Femur (tissue), 1 donor: ENCODE measurements at regions not wholly inside any gene's neighbourhood (a gene's known extent, or its start where the extent isn't known, plus 50 kb on each side); places are given as distances from the start of the nearest gene placed in this dataset.
"Not testable (repeated sequence)": the region's sequence is repeated elsewhere in the genome, so short reads cannot be mapped to it uniquely, and the experiment has no call there.

Experiments
- DNase-seq: peaks from one replicate; pipeline ENCODE4 v3.0.0-alpha.2; 2017

DNA sequence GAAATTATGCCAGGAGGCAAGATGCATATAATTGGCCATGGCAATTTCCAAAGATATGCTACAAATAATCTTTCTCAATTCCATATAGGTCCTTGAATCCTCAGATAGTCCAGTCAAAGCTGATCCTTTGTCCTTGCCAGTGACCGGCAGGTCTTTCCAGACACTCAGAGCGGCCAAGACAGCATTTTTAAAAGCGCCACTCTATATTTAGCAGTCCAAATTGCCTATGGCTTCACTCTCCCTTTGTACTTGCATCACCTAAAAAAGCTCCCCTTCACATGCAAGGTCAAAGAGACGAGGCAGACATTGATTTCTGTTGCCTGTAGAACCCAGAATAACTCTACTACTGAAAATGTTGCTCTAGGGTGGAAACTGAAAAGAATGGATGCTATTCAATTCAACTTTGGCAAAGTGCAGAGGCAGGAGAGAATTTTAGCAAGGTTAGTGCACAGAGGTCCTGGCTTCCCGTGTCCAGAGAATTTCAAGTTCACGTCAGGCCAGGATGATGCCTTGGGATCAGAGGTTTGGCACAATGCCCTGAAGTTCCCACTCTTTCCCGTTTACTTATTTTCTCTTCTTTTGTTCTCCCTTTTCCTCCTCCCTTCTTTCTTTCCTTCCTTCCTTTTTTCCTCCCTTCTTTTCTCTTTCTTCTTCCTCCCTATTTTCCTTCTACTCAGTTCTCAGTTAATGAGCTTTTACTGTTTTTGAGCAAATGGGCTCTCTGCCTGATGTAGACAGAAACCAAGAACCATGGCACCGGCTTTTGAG, 108.5 kb downstream of the KCNK1 start:
- DNase-seq, result no peak

DNA sequence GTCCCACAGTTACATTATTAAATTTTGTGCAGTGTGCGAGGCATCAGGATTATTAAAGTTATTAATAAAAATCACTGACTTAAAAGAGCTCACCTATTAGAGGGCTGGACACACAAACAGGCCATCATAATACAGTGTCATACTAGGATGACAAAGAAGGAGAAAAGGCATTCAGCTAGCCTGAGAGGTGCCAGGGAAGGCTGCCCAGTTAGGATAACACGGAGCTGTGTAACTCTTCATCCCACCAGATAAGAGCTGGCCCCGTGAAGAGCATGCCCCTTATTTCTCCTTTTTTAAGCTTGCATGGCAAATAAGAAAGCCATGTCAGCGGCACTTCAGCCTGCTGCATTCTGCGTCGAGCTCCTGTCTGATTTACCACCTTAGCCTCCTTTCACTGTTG, 109.5 kb downstream of the KCNK1 start:
- no peak for DNase-seq

DNA sequence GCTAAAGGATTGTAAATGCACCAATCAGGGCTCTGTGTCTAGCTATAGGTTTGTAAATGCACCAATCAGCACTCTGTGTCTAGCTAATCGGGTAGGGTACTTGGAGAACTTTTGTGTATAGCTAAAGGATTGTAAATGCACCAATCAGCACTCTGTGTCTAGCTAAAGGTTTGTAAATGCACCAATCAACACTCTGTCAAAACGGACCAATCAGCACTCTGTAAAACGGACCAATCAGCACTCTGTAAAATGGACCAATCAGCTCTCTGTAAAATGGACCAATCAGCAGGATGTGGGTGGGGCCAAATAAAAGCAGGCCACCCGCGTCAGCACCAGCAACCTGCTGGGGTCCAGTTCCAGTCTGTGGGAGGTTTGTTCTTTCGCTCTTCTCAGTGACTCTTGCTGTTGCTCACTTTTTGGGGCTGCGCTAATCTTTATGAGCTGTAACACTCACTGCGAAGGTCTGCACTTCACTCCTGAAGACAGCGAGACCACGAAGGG, 110.3 kb downstream of the KCNK1 start:
- not testable (repeated sequence) for DNase-seq

DNA sequence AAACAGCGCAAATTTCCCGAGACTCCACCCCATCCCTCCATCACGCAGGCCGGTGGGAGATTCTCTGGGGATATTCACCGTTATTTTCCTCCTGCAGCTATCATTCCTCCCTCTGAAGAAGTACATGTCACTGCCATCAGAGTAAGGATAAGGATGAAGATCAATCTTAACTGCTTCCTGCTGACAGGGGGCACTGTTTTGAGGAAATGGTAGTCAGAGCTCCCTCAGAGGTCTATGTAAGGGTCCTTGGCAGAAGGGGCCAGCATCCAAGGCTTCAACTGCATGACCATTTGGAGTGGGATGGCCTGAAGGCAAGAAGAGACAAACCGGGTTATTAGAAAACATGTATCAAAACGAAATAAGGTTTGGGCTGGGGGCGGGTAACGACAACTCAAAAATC, 111.5 kb downstream of the KCNK1 start:
- no peak for DNase-seq

DNA sequence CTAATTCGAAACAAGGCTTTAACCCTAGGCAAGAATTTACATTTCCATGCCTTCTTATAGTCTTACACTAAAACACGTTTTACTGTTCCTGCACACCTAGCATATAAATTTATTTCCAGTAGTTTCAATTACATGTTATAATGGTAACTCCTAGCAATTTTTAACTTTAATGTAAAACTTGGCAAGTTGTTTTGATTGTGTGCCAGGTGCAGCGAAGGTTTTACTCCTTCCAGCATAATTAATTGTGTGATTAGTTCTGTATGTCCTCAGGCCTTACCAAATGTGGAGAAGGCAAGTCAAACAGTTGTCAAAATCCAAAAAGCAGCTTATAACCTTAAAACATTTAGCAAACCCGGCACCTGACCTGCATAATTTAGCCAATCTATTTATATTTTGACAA, 114.8 kb downstream of the KCNK1 start:
- DNase-seq, result no peak

DNA sequence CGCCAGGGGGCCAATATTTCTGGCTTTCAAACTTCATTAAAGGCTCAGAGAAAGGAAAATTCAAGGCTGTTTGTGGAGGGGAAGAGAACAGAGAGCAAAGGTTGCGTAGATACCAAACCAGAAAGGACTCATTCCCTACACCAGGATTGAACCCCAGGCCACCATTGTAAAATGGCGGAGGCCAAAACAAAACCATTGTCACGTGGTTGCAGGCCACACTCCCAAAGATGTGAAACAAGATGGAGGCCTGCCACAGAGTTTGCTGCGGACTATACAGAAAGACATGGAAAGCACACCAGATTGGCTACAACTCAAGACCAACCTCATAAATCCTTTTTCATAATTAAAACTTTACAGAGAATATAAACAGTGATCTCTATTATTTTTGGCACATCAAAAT, 116.5 kb downstream of the KCNK1 start:
- DNase-seq, result no peak

DNA sequence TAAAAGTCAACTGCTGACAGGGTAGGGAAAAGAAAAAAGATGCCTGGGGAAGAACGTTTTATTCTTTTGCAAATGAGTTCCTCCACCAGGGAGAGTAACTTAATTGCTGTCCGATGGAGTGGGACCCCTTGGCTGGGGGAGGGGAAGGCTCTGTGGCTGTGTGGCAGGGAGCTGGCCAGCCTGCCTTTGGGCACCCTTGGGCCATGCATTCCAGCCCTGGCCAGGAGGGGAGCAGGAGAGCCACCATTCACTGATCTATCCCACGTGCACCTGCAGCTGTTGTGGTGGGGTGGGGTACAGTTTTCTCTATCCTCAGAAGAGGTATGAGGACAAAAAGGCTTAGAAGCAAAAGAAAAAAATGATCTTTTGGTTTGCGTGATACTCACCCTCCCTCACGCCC, 116.9 kb downstream of the KCNK1 start:
- no peak for DNase-seq

DNA sequence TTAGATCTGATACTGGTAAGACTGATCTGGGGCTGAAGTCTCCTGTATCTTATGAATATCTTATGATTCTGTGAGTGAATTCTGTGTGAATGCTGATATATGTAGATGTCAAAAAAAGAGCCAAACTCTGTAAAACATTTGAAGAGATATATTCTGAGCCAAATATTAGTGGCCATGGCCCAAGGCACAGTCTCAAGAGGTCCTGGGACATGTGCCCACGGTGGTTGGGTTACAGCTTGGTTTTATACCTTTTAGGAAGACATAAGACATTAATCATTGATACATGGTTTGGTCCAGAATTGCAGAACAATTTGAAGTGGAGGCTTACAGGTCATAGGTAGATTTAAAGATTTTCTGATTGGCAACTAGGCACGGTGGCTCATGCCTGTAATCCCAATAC, 118.3 kb downstream of the KCNK1 start:
- no peak for DNase-seq

DNA sequence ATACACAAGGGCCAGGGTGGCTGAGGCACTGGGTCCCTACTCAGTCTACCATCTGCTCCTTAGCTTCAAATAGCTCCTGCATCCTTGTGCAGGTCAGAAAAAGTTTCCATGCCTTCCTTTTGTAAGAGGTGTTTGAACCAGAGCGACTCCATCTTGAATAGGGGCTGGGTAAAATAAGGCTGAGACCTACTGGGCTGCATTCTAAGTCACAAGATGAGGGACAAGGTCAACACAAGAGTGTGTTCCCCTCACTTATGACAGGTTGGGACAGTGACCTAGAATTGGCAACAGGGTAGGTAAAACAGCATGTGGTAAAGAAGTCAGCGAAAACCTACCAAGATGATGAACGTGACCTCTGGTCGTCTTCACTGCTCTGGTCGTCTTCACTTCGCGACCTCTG, 120.5 kb downstream of the KCNK1 start:
- DNase-seq, result no peak

DNA sequence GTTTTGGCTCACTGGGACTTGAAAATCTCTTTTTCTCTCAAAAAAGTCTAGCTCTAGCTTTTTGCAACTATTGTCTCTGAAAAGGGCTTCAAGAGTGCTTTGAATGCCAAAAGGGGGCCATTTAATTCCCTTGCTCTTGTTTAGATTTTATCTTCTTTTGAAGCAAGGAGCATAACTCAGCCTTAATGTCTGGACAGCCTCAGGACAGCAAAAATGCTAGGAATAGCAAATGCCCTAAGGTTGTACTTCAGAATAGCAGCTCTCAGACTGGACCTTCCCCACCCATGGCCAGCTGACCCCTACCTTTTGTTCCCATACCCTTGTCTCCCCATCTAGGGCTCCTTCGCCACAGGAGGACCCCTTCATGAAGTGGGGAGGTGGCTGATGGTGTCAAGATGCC, 121.4 kb downstream of the KCNK1 start:
- no peak for DNase-seq

DNA sequence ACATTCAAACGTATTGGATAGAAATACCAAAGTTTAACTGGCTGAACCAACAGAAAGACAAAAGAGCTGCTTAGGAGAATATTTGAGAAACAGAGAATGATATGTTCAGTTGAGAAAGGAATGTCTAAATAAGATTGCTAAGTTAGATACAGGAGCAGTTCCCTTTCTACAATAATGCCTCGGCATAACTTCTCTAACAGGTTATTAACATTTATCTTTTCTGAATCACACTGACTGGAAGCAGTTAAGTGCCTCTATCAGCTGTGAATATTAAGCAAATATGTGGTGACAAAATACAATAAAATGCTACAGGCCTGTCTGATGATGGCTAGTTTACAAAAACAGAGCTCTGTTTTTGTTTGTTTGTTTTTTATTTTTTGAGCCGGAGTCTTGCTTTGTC, 121.9 kb downstream of the KCNK1 start:
- no peak for DNase-seq

DNA sequence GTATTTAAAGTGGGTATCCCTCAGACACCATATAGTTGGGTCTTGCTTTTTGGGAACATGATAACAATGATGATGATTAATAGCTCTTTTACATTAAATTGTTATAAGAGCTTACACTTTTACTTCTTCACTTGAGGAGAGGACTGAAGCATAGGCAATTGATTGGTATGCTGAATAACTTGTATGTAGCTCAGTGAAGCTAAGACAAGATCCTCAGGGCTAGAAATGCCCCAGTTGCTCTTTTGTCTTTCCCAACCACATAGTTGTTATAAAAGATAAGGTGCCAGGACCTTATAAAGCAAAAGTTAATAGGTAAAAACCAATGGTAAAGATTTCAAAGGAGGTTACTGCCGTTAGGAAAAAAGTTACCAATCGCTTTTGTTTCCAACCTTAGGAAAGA, 123.4 kb downstream of the KCNK1 start:
- no peak for DNase-seq

DNA sequence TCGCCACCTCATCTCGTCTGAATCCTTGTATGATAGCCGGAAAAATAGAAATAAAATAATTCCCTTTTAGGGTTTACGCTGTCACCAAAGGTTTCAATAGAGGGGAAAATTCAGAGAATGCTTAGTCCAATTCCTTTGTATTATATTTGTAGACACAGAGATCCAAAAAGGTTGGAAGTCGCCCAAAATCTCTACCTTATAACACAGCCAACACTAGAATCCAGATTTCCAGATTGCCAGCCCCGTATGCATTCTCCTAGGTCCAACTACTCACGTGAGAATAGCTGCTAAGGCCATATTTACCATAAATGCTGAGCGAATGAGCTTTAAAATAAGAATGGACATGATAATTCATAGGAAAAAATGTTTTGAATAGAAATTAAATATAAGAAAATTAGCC, 124.5 kb downstream of the KCNK1 start:
- DNase-seq, result no peak

DNA sequence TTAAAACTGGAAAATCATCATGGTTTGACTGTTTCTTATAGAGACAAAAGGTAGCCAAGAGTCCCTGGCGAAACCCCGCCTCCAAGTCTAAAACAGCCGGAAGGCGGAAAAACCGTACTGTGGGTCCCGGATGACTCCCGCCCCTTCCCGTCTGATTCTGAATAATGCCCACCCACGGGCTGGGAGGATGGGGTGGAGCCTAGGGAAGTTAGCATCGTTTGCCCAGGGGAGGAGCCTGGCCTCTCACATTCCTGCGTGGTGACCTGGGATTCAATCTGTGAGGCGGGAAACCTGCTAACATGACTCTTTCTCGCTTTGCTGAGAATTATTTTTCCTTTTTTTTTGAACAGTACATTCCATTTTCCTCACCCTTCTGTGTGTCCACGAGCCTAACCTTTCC, 124.9 kb downstream of the KCNK1 start:
- peak; percentile 21 for DNase-seq

DNA sequence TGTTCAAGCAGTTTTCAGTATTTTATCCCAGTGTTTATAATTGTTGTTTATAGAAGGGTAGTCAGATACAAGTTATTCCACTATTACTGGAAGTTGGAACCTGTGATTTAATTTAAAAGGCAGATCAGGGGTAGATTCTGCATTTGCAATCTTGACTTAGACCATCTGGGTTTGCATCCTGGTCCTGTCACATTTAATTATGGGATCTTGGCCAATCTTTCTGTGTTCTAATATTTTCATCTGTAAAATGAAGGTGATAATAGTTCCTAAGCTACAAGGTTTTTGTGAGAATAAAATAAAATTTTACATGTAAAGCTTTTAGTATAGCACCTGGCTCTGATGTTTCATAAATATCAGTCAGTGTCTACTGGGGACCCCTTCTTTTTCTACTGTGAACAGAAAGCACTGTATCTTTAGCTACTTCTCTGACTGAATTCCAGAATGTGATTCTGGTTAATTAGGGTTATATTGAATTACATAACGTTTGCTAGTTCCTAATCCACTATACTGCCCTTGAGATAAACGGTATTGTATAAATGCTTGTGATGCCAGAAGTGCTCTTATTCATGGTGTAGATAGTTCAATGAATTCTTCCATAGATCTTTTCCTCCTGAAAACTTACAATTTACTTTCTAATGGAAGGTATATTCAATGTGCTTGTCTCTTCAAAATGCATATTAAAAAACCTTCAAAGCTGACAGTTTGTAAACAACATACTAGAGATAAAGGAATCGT, 131.0 kb downstream of the KCNK1 start:
- no peak for DNase-seq

DNA sequence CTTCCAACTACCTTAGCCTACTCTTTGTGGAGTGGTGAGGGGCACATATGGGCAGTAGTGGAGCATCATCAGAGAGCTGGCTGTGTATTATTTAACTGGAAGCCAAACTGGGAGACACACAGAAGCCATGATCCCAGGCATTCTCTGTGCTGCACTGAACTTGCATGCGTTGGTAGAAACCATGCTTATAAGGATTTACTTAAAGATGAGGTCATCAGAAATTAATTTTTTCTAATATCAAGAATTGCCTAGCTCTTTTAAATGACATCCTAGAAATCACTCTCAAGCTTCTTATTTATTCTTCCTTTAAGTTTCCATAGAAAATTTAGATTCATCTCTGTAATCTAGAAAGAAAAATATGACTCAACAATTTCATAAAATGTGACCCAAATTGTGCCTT, 136.2 kb downstream of the KCNK1 start:
- DNase-seq, result no peak

DNA sequence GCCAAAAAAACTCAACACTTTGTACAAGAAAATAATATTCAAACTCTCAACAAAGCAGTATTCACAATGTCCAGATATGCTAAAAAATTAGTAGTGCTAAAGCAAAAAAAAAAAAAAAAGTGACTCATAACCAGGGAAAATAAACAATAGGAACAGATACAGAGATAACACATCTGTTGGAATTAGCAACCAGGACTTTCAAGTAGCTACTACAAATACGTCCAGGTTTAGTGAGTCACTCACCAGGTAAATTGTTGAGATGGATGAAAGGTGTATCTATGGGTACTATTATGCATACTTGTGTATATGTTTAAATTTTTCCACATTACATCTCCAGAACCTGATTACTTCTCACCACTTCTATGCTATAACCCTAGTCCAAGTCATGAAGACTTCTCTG, 144.8 kb upstream of the SLC35F3 start:
- no peak for DNase-seq

DNA sequence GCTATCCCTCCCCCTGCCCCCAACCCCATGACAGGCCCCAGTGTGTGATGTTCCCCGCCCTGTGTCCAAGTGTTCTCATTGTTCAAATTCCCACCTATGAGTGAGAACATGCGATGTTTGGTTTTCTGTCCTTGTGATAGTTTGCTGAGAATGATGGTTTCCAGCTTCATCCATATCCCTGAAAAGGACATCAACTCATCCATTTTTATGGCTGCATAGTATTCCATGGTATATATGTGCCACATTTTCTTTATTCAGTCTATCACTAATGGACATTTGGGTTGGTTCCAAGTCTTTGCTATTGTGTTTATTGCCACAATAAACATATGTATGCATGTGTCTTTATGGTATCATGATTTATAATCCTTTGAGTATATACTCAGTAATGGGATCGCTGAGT, 140.2 kb upstream of the SLC35F3 start:
- not testable (repeated sequence) for DNase-seq

DNA sequence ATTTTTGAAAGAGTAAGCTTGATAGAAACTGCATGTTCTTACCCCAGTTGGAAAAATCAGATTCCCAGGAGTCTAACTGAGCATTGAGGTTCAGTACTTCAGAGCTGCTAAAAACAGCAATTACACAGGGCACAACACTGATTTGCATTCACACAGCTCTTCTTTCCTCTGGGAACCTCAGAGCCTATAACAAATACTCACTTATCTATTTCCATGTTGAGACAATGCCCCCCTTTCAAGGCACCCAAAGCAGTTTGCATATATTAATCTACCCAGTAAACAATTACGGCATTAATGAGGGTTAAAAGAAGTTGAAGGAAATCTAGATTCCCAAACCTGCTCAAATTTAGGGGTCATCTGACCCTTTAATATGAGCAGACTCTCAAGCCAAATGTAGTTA, 126.9 kb upstream of the SLC35F3 start:
- no peak for DNase-seq

DNA sequence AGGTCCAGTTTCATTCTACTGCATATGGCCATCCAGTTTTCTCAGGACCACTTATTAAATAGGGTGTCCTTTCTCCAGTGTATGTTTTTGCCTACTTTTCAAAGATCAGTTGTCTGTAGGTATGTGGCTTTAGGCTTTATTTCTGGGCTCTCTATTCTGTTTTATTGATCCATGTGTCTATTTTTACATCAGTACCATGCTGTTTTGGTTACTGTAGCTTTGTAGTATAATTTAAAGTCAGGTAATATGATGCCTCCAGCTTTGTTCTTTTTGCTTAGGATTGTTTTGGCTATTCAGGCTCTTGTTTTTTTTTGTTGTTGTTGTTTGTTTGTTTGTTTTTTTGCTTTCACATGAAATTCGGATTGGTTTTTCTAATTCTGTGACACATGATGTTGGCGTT, 124.4 kb upstream of the SLC35F3 start:
- DNase-seq, result no peak

DNA sequence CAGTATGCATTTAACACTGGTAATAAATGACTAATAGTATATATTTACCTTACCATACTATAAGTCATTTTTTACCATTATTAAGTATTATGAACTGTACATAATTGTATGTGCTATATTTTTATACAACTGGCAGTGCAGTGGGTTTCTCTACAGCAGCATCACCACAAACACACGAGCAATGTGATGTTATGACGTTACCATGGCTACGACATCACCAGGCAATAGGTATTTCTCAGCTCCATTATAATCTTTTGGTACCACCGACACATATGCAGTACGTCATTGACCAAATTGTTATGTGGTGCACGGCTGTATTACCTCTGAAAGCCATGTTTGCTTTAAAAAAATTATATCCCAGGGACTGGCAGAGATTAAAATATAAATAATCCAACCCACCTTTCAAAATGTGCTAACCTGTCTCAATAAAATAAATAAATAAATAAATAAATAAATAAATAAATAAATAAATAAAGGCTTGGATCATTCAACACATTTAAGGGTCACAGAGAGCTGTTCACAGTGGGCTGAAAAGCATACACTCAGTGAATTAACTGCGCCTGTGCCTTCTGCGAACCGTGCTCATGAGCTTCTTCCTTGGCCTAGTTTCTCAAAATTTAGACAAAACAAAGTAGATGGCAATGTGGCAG, 121.4 kb upstream of the SLC35F3 start:
- DNase-seq, result no peak

DNA sequence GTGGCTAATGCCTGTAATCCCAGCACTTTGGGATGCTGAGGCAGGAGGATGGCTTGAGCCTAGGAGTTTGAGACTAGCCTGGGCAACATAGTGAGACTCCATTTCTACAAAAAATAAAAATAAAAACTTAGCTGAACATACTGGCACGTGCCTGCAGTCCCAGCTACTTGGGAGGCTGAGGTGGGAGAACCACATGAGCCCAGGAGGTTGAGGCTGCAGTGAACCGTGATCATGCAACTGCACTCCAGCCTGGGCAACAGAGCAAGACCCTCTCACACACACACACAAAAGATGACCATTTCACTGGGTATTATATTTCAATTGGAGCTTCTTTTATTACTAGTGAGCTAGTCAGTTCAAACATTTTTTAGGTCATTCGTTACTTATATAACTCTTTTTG, 116.9 kb upstream of the SLC35F3 start:
- no peak for DNase-seq

DNA sequence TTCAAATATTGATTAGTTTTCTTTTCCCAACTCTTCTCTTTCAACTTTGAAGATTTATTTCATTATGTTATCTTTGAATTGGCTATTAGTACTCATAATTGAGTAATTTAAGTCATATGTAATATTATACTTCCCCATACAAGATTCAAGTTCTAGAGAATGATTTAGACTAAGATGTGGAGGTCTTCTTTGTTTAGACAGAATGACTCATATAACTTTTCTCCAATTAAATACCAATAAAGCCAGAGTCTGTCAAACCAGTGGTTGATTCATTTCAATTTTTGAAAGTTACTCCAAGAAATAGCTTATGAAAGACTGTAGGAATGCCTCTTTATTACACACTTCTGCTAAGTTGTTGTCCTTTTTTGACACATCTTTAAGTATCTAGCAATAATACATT, 115.8 kb upstream of the SLC35F3 start:
- DNase-seq, result no peak

DNA sequence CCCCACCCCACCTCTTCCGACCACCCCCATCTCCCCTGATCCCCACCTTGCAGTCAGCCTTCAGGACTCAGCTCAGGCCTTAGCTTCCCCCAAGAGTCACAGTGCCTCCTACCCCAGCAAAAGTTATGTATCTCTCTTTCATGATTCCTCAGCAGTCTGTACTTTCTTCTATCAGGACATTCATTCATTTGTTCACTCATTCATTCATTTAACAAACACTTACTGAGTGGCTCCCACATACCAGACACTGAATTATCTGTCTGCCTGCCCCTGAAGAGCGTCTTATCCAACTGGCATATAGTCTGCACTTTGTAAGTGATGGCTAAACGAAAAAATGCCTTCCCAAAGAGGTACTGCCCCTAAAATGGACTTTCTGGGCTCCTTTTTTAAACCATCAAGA, 114.4 kb upstream of the SLC35F3 start:
- no peak for DNase-seq
